ENCODE measurements at regions not wholly inside any gene's neighbourhood (a gene's known extent, or its start where the extent isn't known, plus 50 kb on each side); places are given as distances from the start of the nearest gene placed in this dataset.
"Not testable (repeated sequence)": the region's sequence is repeated elsewhere in the genome, so short reads cannot be mapped to it uniquely, and the experiment has no call there.

GRCh38 chr5:158039441-158039840 is 180.5 kb upstream of the CLINT1 start:
- H3K27ac Mint-ChIP-seq (ENCODE audit: unreplicated experiment): no peak overlapping the region
- peaks cover 6% of the 10 kb centered on the region for H3K36me3 Mint-ChIP-seq (ENCODE audit: unreplicated experiment)
- H3K4me3 Mint-ChIP-seq (ENCODE audit: unreplicated experiment): no peak overlapping the region
- H3K9me3 Mint-ChIP-seq (ENCODE audit: unreplicated experiment): peaks cover 7% of the 10 kb centered on the region
- no peaks in the 10 kb centered on the region for H3K4me1 Mint-ChIP-seq (ENCODE audit: unreplicated experiment)
- H3K27me3 Mint-ChIP-seq (ENCODE audit: unreplicated experiment): peaks cover 12% of the 10 kb centered on the region
- DNase-seq (ENCODE audit: extremely low spot score, unreplicated experiment): no peak
- no peak for TF ChIP-seq CTCF (IDR thresholded peaks at IDR 0.05)

- H3K4me3 Mint-ChIP-seq (ENCODE audit: unreplicated experiment); H3K36me3 Mint-ChIP-seq (ENCODE audit: unreplicated experiment); DNase-seq (ENCODE audit: extremely low spot score, unreplicated experiment); H3K27ac Mint-ChIP-seq (ENCODE audit: unreplicated experiment); H3K27me3 Mint-ChIP-seq (ENCODE audit: unreplicated experiment); H3K9me3 Mint-ChIP-seq (ENCODE audit: unreplicated experiment); H3K4me1 Mint-ChIP-seq (ENCODE audit: unreplicated experiment): not testable (repeated sequence)
Observed at GRCh38 chr5:158036983-158037595, 178.1 kb upstream of the CLINT1 start.

- not testable (repeated sequence) for H3K9me3 Mint-ChIP-seq (ENCODE audit: unreplicated experiment); H3K4me1 Mint-ChIP-seq (ENCODE audit: unreplicated experiment)
Observed at GRCh38 chr5:158034586-158034985, 175.6 kb upstream of the CLINT1 start.

GRCh38 chr5:158033724-158034123 is 174.8 kb upstream of the CLINT1 start:
- H3K9me3 Mint-ChIP-seq (ENCODE audit: unreplicated experiment): peaks cover 8% of the 10 kb centered on the region
- DNase-seq (ENCODE audit: extremely low spot score, unreplicated experiment): no peak
- peaks cover 7% of the 10 kb centered on the region for H3K36me3 Mint-ChIP-seq (ENCODE audit: unreplicated experiment)
- H3K4me3 Mint-ChIP-seq (ENCODE audit: unreplicated experiment): no peak overlapping the region
- no peak for TF ChIP-seq CTCF (IDR thresholded peaks at IDR 0.05)
- H3K27me3 Mint-ChIP-seq (ENCODE audit: unreplicated experiment): peaks cover 32% of the 10 kb centered on the region
- no peak overlapping the region for H3K27ac Mint-ChIP-seq (ENCODE audit: unreplicated experiment)
- H3K4me1 Mint-ChIP-seq (ENCODE audit: unreplicated experiment): no peaks in the 10 kb centered on the region

More at GRCh38 chr5:158034586-158034985, 175.6 kb upstream of the CLINT1 start:
- H3K27me3 Mint-ChIP-seq (ENCODE audit: unreplicated experiment): peaks cover 24% of the 10 kb centered on the region
- not testable (repeated sequence) for H3K36me3 Mint-ChIP-seq (ENCODE audit: unreplicated experiment); DNase-seq (ENCODE audit: extremely low spot score, unreplicated experiment); H3K4me3 Mint-ChIP-seq (ENCODE audit: unreplicated experiment); H3K27ac Mint-ChIP-seq (ENCODE audit: unreplicated experiment)

GRCh38 chr5:158033076-158033475 is 174.1 kb upstream of the CLINT1 start:
- H3K4me1 Mint-ChIP-seq (ENCODE audit: unreplicated experiment): no peaks in the 10 kb centered on the region
- TF ChIP-seq CTCF (IDR thresholded peaks at IDR 0.05): no peak
- no peak for DNase-seq (ENCODE audit: extremely low spot score, unreplicated experiment)
- H3K27me3 Mint-ChIP-seq (ENCODE audit: unreplicated experiment): peaks cover 38% of the 10 kb centered on the region
- no peak overlapping the region for H3K4me3 Mint-ChIP-seq (ENCODE audit: unreplicated experiment)
- peaks cover 7% of the 10 kb centered on the region for H3K36me3 Mint-ChIP-seq (ENCODE audit: unreplicated experiment)
- H3K27ac Mint-ChIP-seq (ENCODE audit: unreplicated experiment): no peak overlapping the region
- H3K9me3 Mint-ChIP-seq (ENCODE audit: unreplicated experiment): peaks cover 8% of the 10 kb centered on the region

GRCh38 chr5:158032246-158032645 is 173.3 kb upstream of the CLINT1 start:
- H3K27ac Mint-ChIP-seq (ENCODE audit: unreplicated experiment): no peak overlapping the region

More at GRCh38 chr5:158032246-158032645, 173.3 kb upstream of the CLINT1 start:
- no peak for DNase-seq (ENCODE audit: extremely low spot score, unreplicated experiment)
- Mint-ChIP-seq H3K4me3 (ENCODE audit: unreplicated experiment) (no peak overlapping the region), H3K4me1 (ENCODE audit: unreplicated experiment) (no peaks in the 10 kb centered on the region), H3K27me3 (ENCODE audit: unreplicated experiment) (peaks cover 46% of the 10 kb centered on the region), H3K36me3 (ENCODE audit: unreplicated experiment) (peaks cover 7% of the 10 kb centered on the region), H3K9me3 (ENCODE audit: unreplicated experiment) (peaks cover 8% of the 10 kb centered on the region)
- no peak for TF ChIP-seq CTCF (IDR thresholded peaks at IDR 0.05)
